ENCODE measurements at regions not wholly inside any gene's neighbourhood (a gene's known extent, or its start where the extent isn't known, plus 50 kb on each side); places are given as distances from the start of the nearest gene placed in this dataset.

GRCh38 chr6:80594461-80594860 lies 488.0 kb downstream of the BCKDHB start:
- no peak overlapping the region for H3K27ac ChIP-seq (ENCODE audit: low read depth)
- no peak overlapping the region for H3K4me3 ChIP-seq
- H3K36me3 Mint-ChIP-seq (ENCODE audit: low read depth), result no peaks in the 10 kb centered on the region
- H2AFZ ChIP-seq, result no peak overlapping the region
- no peak for ATAC-seq
- no peaks in the 10 kb centered on the region; the same call in 2 of the 3 replicates for H3K9me3 Mint-ChIP-seq
- H3K36me3 ChIP-seq (ENCODE audit: insufficient read depth), result no peaks in the 10 kb centered on the region
- no peaks in the 10 kb centered on the region for H3F3A ChIP-seq (replicated peaks; ENCODE audit: low read depth)
- H3K27ac Mint-ChIP-seq, result no peak overlapping the region
- no peak overlapping the region for H3K4me3 Mint-ChIP-seq
- H3K4me1 Mint-ChIP-seq, result no peaks in the 10 kb centered on the region
- DNase-seq (ENCODE audit: low spot score), result no peak
- TF ChIP-seq ZNF114 (CRISPR knock-in tag; IDR thresholded peaks at IDR 0.05), result no peak
- TF ChIP-seq EZH2 (IDR thresholded peaks at IDR 0.05; ENCODE audit: low read depth, unreplicated experiment), result no peak
- no peak for TF ChIP-seq STAT1 (IDR thresholded peaks at IDR 0.05; ENCODE audit: unreplicated experiment)
- no peak for TF ChIP-seq CREB1 (CRISPR knock-in tag; IDR thresholded peaks at IDR 0.05; ENCODE audit: low read depth)
- TF ChIP-seq POLR2AphosphoS5 (IDR thresholded peaks at IDR 0.05; ENCODE audit: low read depth), result no peak
- no peak for TF ChIP-seq REST (IDR thresholded peaks at IDR 0.05; ENCODE audit: unreplicated experiment)
- TF ChIP-seq NANOG (IDR thresholded peaks at IDR 0.05; ENCODE audit: borderline replicate concordance), result no peak
- no peak for TF ChIP-seq ZNF331 (CRISPR knock-in tag; IDR thresholded peaks at IDR 0.05; ENCODE audit: low read depth)
- TF ChIP-seq JUNB (IDR thresholded peaks at IDR 0.05; ENCODE audit: unreplicated experiment), result no peak
- TF ChIP-seq ZNF462 (CRISPR knock-in tag; IDR thresholded peaks at IDR 0.05), result no peak
- TF ChIP-seq CTCF (conservative IDR thresholded peaks at IDR 0.05; ENCODE audit: low read depth in 2 of 2), result no peak
- TF ChIP-seq ETS1 (IDR thresholded peaks at IDR 0.05), result no peak
- no peaks in the 10 kb centered on the region for H3K9me2 ChIP-seq (ENCODE audit: insufficient read depth)
- H3K27me3 Mint-ChIP-seq (ENCODE audit: insufficient read depth, low read depth, poor library complexity), result no peaks in the 10 kb centered on the region
- no peaks in the 10 kb centered on the region for H3K79me2 ChIP-seq (replicated peaks; ENCODE audit: insufficient read depth)
- H3K4me2 ChIP-seq, result no peak overlapping the region
- no peaks in the 10 kb centered on the region for H4K20me1 ChIP-seq (replicated peaks; ENCODE audit: insufficient read depth)
- no peaks in the 10 kb centered on the region for H3K27me3 ChIP-seq (ENCODE audit: insufficient read depth)
- H3K4me1 ChIP-seq (ENCODE audit: insufficient read depth), result no peaks in the 10 kb centered on the region

Data from GM23338 (cell line).